IPS-20b (cell line): ENCODE measurements at regions not wholly inside any gene's neighbourhood (a gene's known extent, or its start where the extent isn't known, plus 50 kb on each side); places are given as distances from the start of the nearest gene placed in this dataset.
"Not testable (repeated sequence)": the region's sequence is repeated elsewhere in the genome, so short reads cannot be mapped to it uniquely, and the experiment has no call there.

Experiments
- H3K27ac ChIP-seq: one replicate; pipeline ENCODE4 v1.5.1; 2013; ENCODE audit warnings: low read length
- H3K27me3 ChIP-seq: 2 replicates; pipeline ENCODE4 v1.6.1; 2013; ENCODE audit warnings: mild to moderate bottlenecking, low read length, inconsistent platforms; ENCODE audit not compliant: insufficient read depth
- H3K36me3 ChIP-seq: 2 replicates; pipeline ENCODE4 v1.6.1; 2013; ENCODE audit warnings: low read depth, mild to moderate bottlenecking, inconsistent platforms, low read length, moderate library complexity; ENCODE audit not compliant: insufficient read depth
- H3K4me1 ChIP-seq: 2 replicates; pipeline ENCODE4 v1.6.1; 2013; ENCODE audit warnings: mild to moderate bottlenecking, control low read depth, inconsistent platforms, low read length, moderate library complexity; ENCODE audit not compliant: insufficient read depth
- H3K4me3 ChIP-seq: 2 replicates; pipeline ENCODE4 v1.5.1; 2013; ENCODE audit warnings: mild to moderate bottlenecking, low read length, inconsistent platforms
- H3K9ac ChIP-seq: 2 replicates; pipeline ENCODE4 v1.6.1; 2013; ENCODE audit warnings: low read depth, mild to moderate bottlenecking, inconsistent platforms, low read length, moderate library complexity
- H3K9me3 ChIP-seq: 2 replicates; pipeline ENCODE4 v1.6.1; 2013; ENCODE audit warnings: mild to moderate bottlenecking, low read depth, low read length, inconsistent platforms; ENCODE audit not compliant: insufficient read depth

DNA sequence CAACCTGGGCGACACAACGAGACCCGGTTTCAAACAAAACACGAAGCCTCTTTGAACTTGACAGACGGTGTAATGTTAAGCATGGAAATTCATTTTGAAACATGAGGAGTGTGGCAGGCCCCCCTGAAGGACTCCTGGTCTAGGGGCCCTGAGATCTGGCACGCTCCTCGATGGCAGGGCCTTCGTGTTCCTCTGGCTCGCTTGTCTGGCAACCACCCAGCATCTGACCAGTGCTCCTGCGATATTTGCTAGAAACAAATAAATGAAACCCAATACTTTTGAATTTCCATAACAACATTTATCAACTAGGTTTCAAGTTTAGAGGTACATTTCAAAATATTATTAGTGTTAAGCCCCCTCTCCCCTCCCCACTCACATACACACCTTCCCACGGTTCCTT, 193.0 kb downstream of the ERCC6L2 start:
- no peaks in the 10 kb centered on the region for H3K4me1 ChIP-seq
- H3K27ac ChIP-seq: no peak overlapping the region
- no peaks in the 10 kb centered on the region for H3K36me3 ChIP-seq
- no peak overlapping the region for H3K9ac ChIP-seq
- no peaks in the 10 kb centered on the region for H3K9me3 ChIP-seq
- no peaks in the 10 kb centered on the region for H3K27me3 ChIP-seq
- H3K4me3 ChIP-seq: no peak overlapping the region

DNA sequence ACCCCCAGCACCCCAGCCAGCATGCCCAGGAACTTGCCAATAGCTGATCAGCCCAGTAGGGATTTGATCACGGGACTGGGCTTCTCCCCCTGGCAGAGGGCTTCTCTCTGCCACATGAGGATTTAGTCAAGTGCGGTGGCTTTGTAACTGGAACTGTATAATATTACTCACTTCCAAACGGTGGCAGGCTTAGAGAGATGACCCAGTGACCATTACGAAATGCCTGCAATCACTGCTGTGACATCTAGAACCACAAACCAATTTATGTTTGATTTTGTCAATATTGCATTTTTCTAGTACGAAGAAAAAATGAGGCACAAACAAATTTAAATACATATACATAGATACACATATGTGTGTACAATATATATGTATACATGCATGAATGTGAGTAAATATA, 192.1 kb downstream of the ERCC6L2 start:
- no peaks in the 10 kb centered on the region for H3K36me3 ChIP-seq
- H3K4me1 ChIP-seq: no peaks in the 10 kb centered on the region
- no peak overlapping the region for H3K27ac ChIP-seq
- no peaks in the 10 kb centered on the region for H3K9me3 ChIP-seq
- H3K4me3 ChIP-seq: no peak overlapping the region
- no peak overlapping the region for H3K9ac ChIP-seq
- H3K27me3 ChIP-seq: no peaks in the 10 kb centered on the region

DNA sequence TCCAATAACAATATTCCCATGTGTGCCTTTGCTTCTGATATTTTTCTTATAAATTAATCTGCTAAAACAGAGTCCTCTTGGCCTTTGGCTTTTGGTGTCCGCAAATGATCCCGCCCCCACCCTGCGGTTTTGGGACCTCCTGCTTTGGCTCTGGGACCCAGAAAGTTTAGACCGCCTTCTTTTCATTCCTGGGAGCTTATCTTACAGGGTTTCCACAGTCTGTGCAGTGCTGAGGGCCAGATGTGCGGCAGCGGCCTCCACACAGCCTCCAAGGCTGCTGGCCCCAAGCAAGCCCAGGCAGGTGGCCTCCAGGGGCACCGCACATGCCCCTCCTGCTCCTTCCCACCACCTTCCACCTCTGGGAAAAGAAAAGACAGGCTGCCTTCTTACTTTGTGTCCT, 191.5 kb downstream of the ERCC6L2 start:
- no peaks in the 10 kb centered on the region for H3K4me1 ChIP-seq

DNA sequence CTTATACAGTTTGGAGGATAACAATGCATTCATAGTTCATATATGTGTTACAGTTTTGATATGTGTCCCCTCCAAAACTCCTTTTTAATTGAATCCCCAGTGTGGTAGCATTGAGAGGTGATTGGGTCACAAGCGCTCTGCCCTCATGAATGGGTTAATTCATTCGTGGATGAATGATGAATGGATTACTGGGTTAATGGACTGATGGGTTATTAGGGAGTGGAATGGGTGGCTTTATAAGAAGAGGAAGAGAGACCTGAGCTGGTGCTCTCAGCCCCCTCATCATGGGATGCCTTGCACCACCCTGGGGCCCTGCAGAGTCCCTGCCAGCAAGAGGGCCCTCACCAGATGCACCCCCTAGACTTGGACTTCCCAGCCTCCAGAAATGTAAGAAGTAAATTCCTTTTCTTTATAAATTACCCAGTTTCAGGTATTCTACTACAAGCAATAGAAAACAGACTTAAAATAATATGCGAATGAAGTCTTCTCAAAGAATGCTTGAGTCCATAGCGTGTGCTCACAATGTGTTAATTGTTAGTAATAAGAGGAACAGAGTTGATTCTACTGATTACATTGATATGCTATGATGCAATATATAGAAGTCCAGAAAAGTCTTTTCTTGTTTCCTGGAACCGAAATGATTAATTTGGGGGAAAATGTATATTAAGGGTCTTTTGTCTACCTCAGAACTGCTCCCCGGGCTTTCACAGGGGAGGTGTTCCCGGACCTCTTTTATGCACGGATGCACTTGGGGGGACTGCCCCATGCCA, 190.2 kb downstream of the ERCC6L2 start:
- peaks cover 6% of the 10 kb centered on the region for H3K4me1 ChIP-seq
- no peak overlapping the region for H3K9ac ChIP-seq
- H3K27ac ChIP-seq: no peak overlapping the region
- H3K36me3 ChIP-seq: no peaks in the 10 kb centered on the region
- H3K4me3 ChIP-seq: no peak overlapping the region
- no peaks in the 10 kb centered on the region for H3K9me3 ChIP-seq
- H3K27me3 ChIP-seq: no peaks in the 10 kb centered on the region

More for the DNA sequence above, 191.5 kb downstream of the ERCC6L2 start:
- Histone ChIP-seq H3K36me3 (no peaks in the 10 kb centered on the region), H3K4me3 (no peak overlapping the region), H3K27ac (no peak overlapping the region), H3K9me3 (no peaks in the 10 kb centered on the region), H3K9ac (no peak overlapping the region), H3K27me3 (no peaks in the 10 kb centered on the region)

DNA sequence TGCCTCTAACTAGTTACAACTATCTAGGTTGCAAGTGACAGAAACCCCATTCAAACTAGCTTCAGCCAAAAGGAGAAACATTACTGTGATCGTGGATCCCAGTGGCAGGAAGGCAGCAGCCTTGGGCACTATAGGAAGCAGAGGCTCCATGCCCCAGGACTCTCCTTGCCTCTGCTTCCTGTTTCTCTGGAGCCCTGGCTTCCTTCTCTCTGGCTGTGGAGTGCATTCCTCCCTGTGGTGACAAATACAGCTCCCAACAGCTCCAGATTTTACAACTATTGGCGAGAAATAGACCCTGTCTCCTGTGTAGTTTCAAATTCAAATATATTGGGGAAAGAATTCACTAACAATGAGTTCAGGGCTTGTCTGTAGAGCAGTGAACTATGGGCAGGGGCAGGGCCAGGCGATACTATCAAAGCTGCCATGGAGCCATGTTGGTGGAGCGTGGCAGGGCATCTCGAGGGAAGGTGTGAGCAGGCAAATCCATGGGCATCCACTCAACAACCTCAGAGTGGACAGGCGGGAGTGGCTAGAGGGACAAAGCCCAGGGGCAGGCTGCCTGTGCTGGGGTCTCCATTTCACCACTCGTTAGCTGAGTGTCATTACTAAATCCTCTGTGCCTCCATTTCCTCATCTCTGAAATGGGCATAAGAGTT, 189.5 kb downstream of the ERCC6L2 start:
- no peaks in the 10 kb centered on the region for H3K27me3 ChIP-seq
- no peaks in the 10 kb centered on the region for H3K36me3 ChIP-seq
- H3K9ac ChIP-seq: no peak overlapping the region
- H3K4me1 ChIP-seq: peaks cover 6% of the 10 kb centered on the region
- no peaks in the 10 kb centered on the region for H3K9me3 ChIP-seq
- H3K4me3 ChIP-seq: no peak overlapping the region
- H3K27ac ChIP-seq: no peak overlapping the region

DNA sequence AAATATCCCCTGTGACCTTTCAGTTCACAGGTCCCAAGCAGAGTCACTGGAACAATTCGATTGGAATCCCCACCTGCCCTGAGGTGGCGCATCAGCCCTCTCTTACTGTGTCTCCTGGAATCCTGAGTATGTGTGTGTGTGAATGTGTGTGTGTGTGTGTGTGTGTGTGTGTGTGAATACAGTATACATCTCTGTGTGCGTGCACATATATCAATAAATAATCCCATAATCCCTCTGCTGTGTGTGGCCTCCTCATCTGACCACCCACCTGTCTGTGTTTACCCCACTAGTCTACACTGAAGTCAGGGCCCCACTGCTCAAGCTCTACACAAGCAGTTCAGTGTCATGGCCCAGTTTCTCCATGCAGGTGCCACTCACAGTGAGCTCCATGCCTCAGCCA, 187.4 kb downstream of the ERCC6L2 start:
- Histone ChIP-seq H3K9ac (no peak overlapping the region), H3K4me1 (peaks cover 6% of the 10 kb centered on the region), H3K27me3 (no peaks in the 10 kb centered on the region), H3K36me3 (no peaks in the 10 kb centered on the region), H3K27ac (no peak overlapping the region), H3K9me3 (no peaks in the 10 kb centered on the region), H3K4me3 (no peak overlapping the region)

DNA sequence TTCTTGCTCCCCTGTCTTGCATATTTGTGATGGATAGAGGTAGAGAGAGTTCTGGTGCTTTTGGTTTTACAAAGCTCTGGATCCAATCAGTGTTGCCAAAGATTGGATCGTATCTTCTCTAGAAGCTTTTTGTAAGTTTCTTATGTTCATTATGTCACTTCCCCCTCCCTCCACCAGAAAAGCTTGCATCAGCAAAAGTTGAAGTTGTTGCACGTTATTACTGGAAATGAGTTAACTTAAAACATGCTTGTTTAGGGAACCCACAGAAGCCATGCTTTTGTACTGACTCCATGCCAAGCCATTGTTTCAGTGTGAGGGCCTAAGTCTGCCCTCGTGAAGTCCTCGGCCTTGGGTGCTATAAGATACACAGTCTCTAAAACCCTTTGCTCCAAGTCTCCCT, 186.5 kb downstream of the ERCC6L2 start:
- Histone ChIP-seq H3K9me3 (no peaks in the 10 kb centered on the region), H3K36me3 (no peaks in the 10 kb centered on the region), H3K27me3 (no peaks in the 10 kb centered on the region), H3K9ac (no peak overlapping the region), H3K27ac (no peak overlapping the region), H3K4me3 (no peak overlapping the region), H3K4me1 (peaks cover 6% of the 10 kb centered on the region)

DNA sequence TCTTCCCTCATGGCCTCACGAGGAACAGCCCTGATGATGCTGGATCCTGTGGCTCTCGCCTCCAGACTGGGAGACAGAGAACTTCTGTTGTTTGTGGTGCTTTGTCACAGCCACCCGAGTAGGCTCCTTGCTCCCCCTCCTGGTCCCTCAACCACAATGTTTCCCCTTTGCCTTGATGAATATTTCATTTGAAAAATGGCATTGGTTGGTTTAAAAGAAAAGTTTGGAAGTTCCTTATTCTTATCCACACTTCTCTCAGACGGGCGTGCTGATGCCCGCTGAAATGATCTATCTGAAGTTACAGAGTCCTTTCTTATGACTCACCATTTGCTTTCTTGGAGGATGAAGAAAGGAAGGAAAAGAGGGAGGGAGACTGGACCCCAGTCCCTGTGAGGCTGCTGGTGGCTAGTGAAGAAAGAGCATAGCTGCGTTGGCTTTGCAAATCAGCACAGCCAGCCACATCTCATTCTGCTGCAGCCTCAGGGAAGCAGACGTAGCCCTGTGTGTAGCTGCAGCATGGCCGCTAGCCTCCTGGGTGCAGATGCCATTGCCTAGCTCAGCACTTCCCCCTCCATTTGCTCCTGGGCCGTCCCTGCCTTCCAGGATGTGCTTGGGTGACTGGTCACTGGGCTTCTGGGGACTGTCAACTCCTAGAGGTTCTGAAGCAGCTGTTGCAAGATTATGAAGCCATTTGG, 185.9 kb downstream of the ERCC6L2 start:
- Histone ChIP-seq H3K9me3 (no peaks in the 10 kb centered on the region), H3K27me3 (no peaks in the 10 kb centered on the region), H3K36me3 (no peaks in the 10 kb centered on the region), H3K9ac (no peak overlapping the region), H3K4me3 (no peak overlapping the region), H3K27ac (no peak overlapping the region), H3K4me1 (peaks cover 6% of the 10 kb centered on the region)

DNA sequence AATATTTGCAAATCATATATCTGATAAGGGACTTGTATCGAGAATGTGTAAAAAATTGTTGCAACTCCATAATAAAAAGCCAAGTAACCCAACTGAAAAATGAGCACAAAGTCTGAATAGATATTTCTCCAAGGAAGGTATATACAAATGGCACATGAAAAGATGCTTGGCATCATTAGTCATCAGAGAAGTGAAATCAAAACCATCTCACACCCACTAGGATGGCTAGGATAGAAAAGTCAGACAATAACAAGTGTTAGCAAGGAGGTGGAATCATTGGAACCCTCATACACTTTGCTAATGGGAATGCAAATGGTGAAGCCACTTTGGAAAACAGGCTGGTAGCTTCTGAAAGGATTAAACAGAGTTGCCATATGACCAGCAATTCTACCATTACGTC, 182.7 kb downstream of the ERCC6L2 start:
- peaks cover 6% of the 10 kb centered on the region for H3K4me1 ChIP-seq
- H3K9ac ChIP-seq: no peak overlapping the region
- H3K27ac ChIP-seq: no peak overlapping the region
- H3K4me3 ChIP-seq: no peak overlapping the region
- H3K27me3 ChIP-seq: no peaks in the 10 kb centered on the region
- H3K36me3 ChIP-seq: no peaks in the 10 kb centered on the region
- no peaks in the 10 kb centered on the region for H3K9me3 ChIP-seq

DNA sequence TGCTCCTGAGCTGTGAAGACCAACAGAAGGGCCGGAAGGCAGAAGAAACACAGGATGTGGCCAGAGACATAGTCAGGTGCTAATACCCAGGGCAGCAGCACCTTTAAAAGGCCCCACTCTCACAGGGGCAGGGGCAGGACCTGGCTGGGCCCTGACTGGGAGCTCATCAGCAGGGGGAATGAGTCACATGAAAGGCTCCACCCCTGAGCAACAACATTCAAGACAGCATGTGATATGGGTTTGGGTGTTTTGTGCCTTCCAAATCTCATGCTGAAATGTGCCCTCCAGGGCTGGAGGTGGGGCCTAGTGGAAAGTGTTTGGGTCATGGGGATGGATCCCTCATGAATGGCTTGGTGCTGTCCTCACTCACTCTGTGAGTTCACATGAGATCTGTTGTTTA, 181.7 kb downstream of the ERCC6L2 start:
- H3K4me3 ChIP-seq: no peak overlapping the region
- H3K4me1 ChIP-seq: peaks cover 6% of the 10 kb centered on the region
- no peak overlapping the region for H3K27ac ChIP-seq
- no peaks in the 10 kb centered on the region for H3K9me3 ChIP-seq
- no peaks in the 10 kb centered on the region for H3K36me3 ChIP-seq
- no peaks in the 10 kb centered on the region for H3K27me3 ChIP-seq
- H3K9ac ChIP-seq: no peak overlapping the region

DNA sequence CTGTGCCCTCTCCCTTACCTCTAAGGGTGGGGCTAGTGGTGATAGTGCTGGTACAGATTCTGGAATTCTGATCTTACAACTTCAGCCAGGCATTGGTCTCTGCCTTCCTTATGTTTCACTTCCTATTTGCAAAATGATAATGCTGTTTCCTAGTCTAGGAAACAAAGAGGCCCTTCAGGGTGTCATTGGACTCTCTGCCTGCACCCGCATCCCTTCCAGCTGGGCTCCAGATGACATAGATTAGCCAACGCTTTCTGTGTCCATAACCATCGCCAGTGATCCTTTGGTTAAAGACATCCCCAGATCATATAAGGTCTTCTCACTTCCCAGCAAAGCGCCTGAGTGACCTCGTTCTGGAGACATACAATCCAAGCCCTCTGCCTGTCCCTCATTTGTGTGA, 180.7 kb downstream of the ERCC6L2 start:
- Histone ChIP-seq H3K9me3 (no peaks in the 10 kb centered on the region), H3K27ac (no peak overlapping the region), H3K4me1 (no peaks in the 10 kb centered on the region; the same call in 1 of the 2 replicates), H3K36me3 (no peaks in the 10 kb centered on the region), H3K4me3 (no peak overlapping the region), H3K9ac (no peak overlapping the region), H3K27me3 (no peaks in the 10 kb centered on the region)

DNA sequence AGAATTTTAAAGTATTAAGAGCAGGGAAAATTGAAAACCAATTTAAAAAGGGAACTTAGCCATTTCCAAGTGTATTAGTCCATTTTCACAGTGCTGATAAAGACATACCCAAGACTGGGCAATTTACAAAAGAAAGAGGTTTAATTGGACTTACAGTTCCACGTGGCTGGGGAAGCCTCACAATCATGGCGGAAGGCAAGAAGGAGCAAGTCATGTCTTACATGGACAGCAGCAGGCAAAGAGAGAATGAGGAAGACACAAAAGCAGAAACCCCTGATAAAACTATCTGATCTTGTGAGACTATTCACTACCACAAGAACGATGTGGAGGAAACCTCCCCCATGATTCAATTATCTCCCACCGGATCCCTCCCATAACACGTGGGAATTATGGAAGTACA, 178.8 kb downstream of the ERCC6L2 start:
- not testable (repeated sequence) for H3K4me3 ChIP-seq, H3K36me3 ChIP-seq, H3K27ac ChIP-seq, H3K9me3 ChIP-seq, H3K27me3 ChIP-seq, H3K9ac ChIP-seq, H3K4me1 ChIP-seq
